ENCODE measurements at regions not wholly inside any gene's neighbourhood (a gene's known extent, or its start where the extent isn't known, plus 50 kb on each side); places are given as distances from the start of the nearest gene placed in this dataset.

GRCh38 chr2:24410976-24411375 is 50.6 kb upstream of the ITSN2 start:
- Histone ChIP-seq H3K36me3 (no peaks in the 10 kb centered on the region), H3K4me3 (no peak overlapping the region), H3K9me3 (no peaks in the 10 kb centered on the region), H3K27me3 (no peaks in the 10 kb centered on the region), H3K27ac (no peak overlapping the region), H3K4me1 (peaks cover 0 to 6% (median 0%) of the 10 kb centered on the region in 4 donors)
- WGBS, 2 donors: 84 to 85% methylated on average over 2 of the region's 2 CpGs
- no peak for DNase-seq
- TF ChIP-seq CTCF (IDR thresholded peaks at IDR 0.05) (no peak), POLR2A (IDR thresholded peaks at IDR 0.05) (no peak), POLR2AphosphoS5 (IDR thresholded peaks at IDR 0.05) (no peak), EP300 (IDR thresholded peaks at IDR 0.05) (no peak)
- ATAC-seq (ENCODE audit: low FRiP score in 2 of 2): no peak

- DNase-seq: peak in 1 of 2 donors; percentile 33
These were observed 49.6 kb upstream of the ITSN2 start for GRCh38 chr2:24409700-24410556.

More at GRCh38 chr2:24409700-24410556, 49.6 kb upstream of the ITSN2 start:
- H3K27me3 ChIP-seq: no peaks in the 10 kb centered on the region
- WGBS, 2 donors: 55 to 58% methylated on average over 13 of the region's 13 CpGs
- peaks cover 0 to 6% (median 0%) of the 10 kb centered on the region in 4 donors for H3K4me1 ChIP-seq
- H3K27ac ChIP-seq: no peak overlapping the region
- TF ChIP-seq CTCF (IDR thresholded peaks at IDR 0.05) (peak; percentile 74 to 86 (median 82)), EP300 (IDR thresholded peaks at IDR 0.05) (no peak)
- no peaks in the 10 kb centered on the region for H3K36me3 ChIP-seq
- H3K4me3 ChIP-seq: no peak overlapping the region
- ATAC-seq (ENCODE audit: low FRiP score in 2 of 2): peak; percentile 70 to 86
- H3K9me3 ChIP-seq: no peaks in the 10 kb centered on the region

Measured in upper lobe of left lung (tissue), 6 donors.